ENCODE measurements at regions not wholly inside any gene's neighbourhood (a gene's known extent, or its start where the extent isn't known, plus 50 kb on each side); places are given as distances from the start of the nearest gene placed in this dataset.
A peak's percentile ranks its signal among the peaks of the same experiment; 100 is the strongest.

GRCh38 chr5:12323637-12324229, 419.5 kb upstream of the CTNND2 start (continued):
- no peak for TF ChIP-seq CHD7 (IDR thresholded peaks at IDR 0.05; ENCODE audit: insufficient replicate concordance, low read length)
- peak; percentile 72 for TF ChIP-seq E2F6 (IDR thresholded peaks at IDR 0.05)
- TF ChIP-seq SP4 (IDR thresholded peaks at IDR 0.05; ENCODE audit: low read length) = no peak

Measured in H1 (cell line).